Adipocyte (in vitro differentiated cells): ENCODE measurements at regions not wholly inside any gene's neighbourhood (a gene's known extent, or its start where the extent isn't known, plus 50 kb on each side); places are given as distances from the start of the nearest gene placed in this dataset.
"Not testable (repeated sequence)": the region's sequence is repeated elsewhere in the genome, so short reads cannot be mapped to it uniquely, and the experiment has no call there.

Experiments used
- DNase-seq: peaks from one replicate; pipeline ENCODE4 v3.0.0-alpha.2; 2015; ENCODE audit warnings: low read depth
- H3K27me3 ChIP-seq: replicated peaks from 2 replicates; pipeline ENCODE4 v1.7.0; 2013; ENCODE audit warnings: mild to moderate bottlenecking, low read length, moderate library complexity; ENCODE audit not compliant: control insufficient read depth, insufficient read depth
- H3K36me3 ChIP-seq: 2 replicates; pipeline ENCODE4 v1.7.0; 2013; ENCODE audit warnings: low read length, mild to moderate bottlenecking, moderate library complexity; ENCODE audit not compliant: control insufficient read depth, insufficient read depth, severe bottlenecking
- H3K4me1 ChIP-seq: 2 replicates; pipeline ENCODE4 v1.7.0; 2013; ENCODE audit warnings: mild to moderate bottlenecking, low read length, moderate library complexity; ENCODE audit not compliant: control insufficient read depth, insufficient read depth
- H3K4me3 ChIP-seq: 2 replicates; pipeline ENCODE4 v1.7.0; 2013; ENCODE audit warnings: mild to moderate bottlenecking, low read length, moderate library complexity
- H3K9ac ChIP-seq: 2 replicates; pipeline ENCODE4 v1.7.0; 2013; ENCODE audit warnings: mild to moderate bottlenecking, low read length, moderate library complexity
- H3K9me3 ChIP-seq: 2 replicates; pipeline ENCODE4 v1.7.0; 2013; ENCODE audit warnings: mild to moderate bottlenecking, low read length, moderate library complexity; ENCODE audit not compliant: control insufficient read depth

GRCh38 chrX:140065961-140066662 lies 100.8 kb upstream of the CXorf66 start:
- Histone ChIP-seq H3K36me3 (no peaks in the 10 kb centered on the region), H3K9me3 (no peaks in the 10 kb centered on the region), H3K9ac (no peak overlapping the region), H3K4me1 (no peaks in the 10 kb centered on the region), H3K4me3 (no peak overlapping the region), H3K27me3 (peaks cover 7% of the 10 kb centered on the region)
- no peak for DNase-seq

GRCh38 chrX:140064993-140065392 lies 99.7 kb upstream of the CXorf66 start:
- Histone ChIP-seq H3K9ac (no peak overlapping the region), H3K9me3 (no peaks in the 10 kb centered on the region), H3K36me3 (no peaks in the 10 kb centered on the region), H3K4me1 (no peaks in the 10 kb centered on the region), H3K27me3 (peaks cover 7% of the 10 kb centered on the region), H3K4me3 (no peak overlapping the region)
- no peak for DNase-seq

- Histone ChIP-seq H3K36me3 (no peaks in the 10 kb centered on the region), H3K4me3 (no peak overlapping the region), H3K4me1 (no peaks in the 10 kb centered on the region), H3K9ac (no peak overlapping the region), H3K9me3 (no peaks in the 10 kb centered on the region), H3K27me3 (peaks cover 29% of the 10 kb centered on the region)
- peak; percentile 74 for DNase-seq
Observed at GRCh38 chrX:140057001-140057411, 91.7 kb upstream of the CXorf66 start.

GRCh38 chrX:140053846-140054245 lies 88.5 kb upstream of the CXorf66 start:
- Histone ChIP-seq H3K27me3 (peaks cover 29% of the 10 kb centered on the region), H3K36me3 (no peaks in the 10 kb centered on the region), H3K9me3 (no peaks in the 10 kb centered on the region), H3K4me1 (no peaks in the 10 kb centered on the region), H3K9ac (no peak overlapping the region), H3K4me3 (no peak overlapping the region)
- no peak for DNase-seq

GRCh38 chrX:140050906-140051305 lies 85.6 kb upstream of the CXorf66 start:
- peak; percentile 15 for DNase-seq
- Histone ChIP-seq H3K4me3 (no peak overlapping the region), H3K27me3 (peaks cover 22% of the 10 kb centered on the region), H3K36me3 (no peaks in the 10 kb centered on the region), H3K9ac (no peak overlapping the region), H3K9me3 (no peaks in the 10 kb centered on the region), H3K4me1 (no peaks in the 10 kb centered on the region)

GRCh38 chrX:140040386-140040785 lies 75.1 kb upstream of the CXorf66 start:
- Histone ChIP-seq H3K27me3 (no peaks in the 10 kb centered on the region), H3K9me3 (peaks cover 13% of the 10 kb centered on the region), H3K36me3 (no peaks in the 10 kb centered on the region), H3K9ac (no peak overlapping the region), H3K4me1 (peaks cover 3% of the 10 kb centered on the region), H3K4me3 (no peak overlapping the region)
- DNase-seq: no peak

- H3K36me3 ChIP-seq: no peaks in the 10 kb centered on the region
- no peaks in the 10 kb centered on the region for H3K27me3 ChIP-seq
- DNase-seq: no peak
- peaks cover 13% of the 10 kb centered on the region for H3K9me3 ChIP-seq
- no peak overlapping the region for H3K4me3 ChIP-seq
- H3K4me1 ChIP-seq: peaks cover 3% of the 10 kb centered on the region
- H3K9ac ChIP-seq: no peak overlapping the region
Observed at GRCh38 chrX:140038842-140039241, 73.5 kb upstream of the CXorf66 start.

- peak; percentile 3 for DNase-seq
- H3K4me1 ChIP-seq: no peaks in the 10 kb centered on the region
- no peak overlapping the region for H3K9ac ChIP-seq
- peaks cover 12% of the 10 kb centered on the region for H3K9me3 ChIP-seq
- H3K4me3 ChIP-seq: no peak overlapping the region
- no peaks in the 10 kb centered on the region for H3K36me3 ChIP-seq
- H3K27me3 ChIP-seq: no peaks in the 10 kb centered on the region
Observed at GRCh38 chrX:140034916-140035315, 69.6 kb upstream of the CXorf66 start.

- Histone ChIP-seq H3K9me3 (no peaks in the 10 kb centered on the region), H3K4me1 (no peaks in the 10 kb centered on the region), H3K9ac (no peak overlapping the region), H3K27me3 (no peaks in the 10 kb centered on the region), H3K4me3 (no peak overlapping the region), H3K36me3 (no peaks in the 10 kb centered on the region)
- no peak for DNase-seq
Observed at GRCh38 chrX:140022482-140022881, 57.2 kb upstream of the CXorf66 start.

GRCh38 chrX:140019134-140019533 lies 53.8 kb upstream of the CXorf66 start:
- not testable (repeated sequence) for DNase-seq, H3K36me3 ChIP-seq, H3K27me3 ChIP-seq, H3K4me1 ChIP-seq, H3K9me3 ChIP-seq, H3K9ac ChIP-seq, H3K4me3 ChIP-seq
